Prostate gland (tissue), 2 donors: ENCODE measurements at regions not wholly inside any gene's neighbourhood (a gene's known extent, or its start where the extent isn't known, plus 50 kb on each side); places are given as distances from the start of the nearest gene placed in this dataset.

ENCODE experiments used
- POLR2A ChIP-seq: fragments of 450-650 bp; IDR thresholded peaks from one replicate; pipeline ENCODE4 v1.6.1; 2016; ENCODE audit warnings: antibody characterized with exemption, mild to moderate bottlenecking
- TF ChIP-seq, protein P1 (sequence below), 4 experiments: fragments of 200-600 bp in 2 of 4; fragments of 450-650 bp in 2 of 4; sonication (generic) in 2 of 4; IDR thresholded peaks; 1 replicate in 3 of 4; 2 replicates in 1 of 4; pipeline ENCODE4 v1.5.1; 2016 to 2019; ENCODE audit warnings: antibody characterized with exemption in 4 of 4, mild to moderate bottlenecking in 2 of 4, moderate library complexity in 2 of 4

DNA sequence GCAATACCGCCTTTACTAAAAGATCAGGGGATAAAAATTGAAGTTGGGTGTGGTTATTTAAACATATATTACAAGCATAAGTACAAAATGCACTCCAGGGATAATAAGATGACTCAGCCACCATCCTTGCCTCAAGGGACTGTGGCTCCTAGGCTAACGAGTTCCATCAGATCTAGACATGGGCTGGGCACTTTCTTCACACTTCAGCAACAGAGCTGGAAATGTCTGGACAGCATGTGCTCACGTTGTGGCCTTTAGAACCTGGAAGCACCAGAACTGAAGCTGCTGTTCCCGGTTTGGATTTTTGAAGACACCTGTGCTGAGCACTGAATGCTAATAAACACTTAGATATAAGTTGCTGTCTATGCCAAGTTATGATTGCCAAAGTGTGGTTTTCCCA lies 384.2 kb upstream of the SALL3 start:
- TF ChIP-seq POLR2A = no peak
- TF ChIP-seq, protein P1, sequence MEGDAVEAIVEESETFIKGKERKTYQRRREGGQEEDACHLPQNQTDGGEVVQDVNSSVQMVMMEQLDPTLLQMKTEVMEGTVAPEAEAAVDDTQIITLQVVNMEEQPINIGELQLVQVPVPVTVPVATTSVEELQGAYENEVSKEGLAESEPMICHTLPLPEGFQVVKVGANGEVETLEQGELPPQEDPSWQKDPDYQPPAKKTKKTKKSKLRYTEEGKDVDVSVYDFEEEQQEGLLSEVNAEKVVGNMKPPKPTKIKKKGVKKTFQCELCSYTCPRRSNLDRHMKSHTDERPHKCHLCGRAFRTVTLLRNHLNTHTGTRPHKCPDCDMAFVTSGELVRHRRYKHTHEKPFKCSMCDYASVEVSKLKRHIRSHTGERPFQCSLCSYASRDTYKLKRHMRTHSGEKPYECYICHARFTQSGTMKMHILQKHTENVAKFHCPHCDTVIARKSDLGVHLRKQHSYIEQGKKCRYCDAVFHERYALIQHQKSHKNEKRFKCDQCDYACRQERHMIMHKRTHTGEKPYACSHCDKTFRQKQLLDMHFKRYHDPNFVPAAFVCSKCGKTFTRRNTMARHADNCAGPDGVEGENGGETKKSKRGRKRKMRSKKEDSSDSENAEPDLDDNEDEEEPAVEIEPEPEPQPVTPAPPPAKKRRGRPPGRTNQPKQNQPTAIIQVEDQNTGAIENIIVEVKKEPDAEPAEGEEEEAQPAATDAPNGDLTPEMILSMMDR (IDR thresholded peaks at IDR 0.05) = no peak
